ENCODE measurements at regions not wholly inside any gene's neighbourhood (a gene's known extent, or its start where the extent isn't known, plus 50 kb on each side); places are given as distances from the start of the nearest gene placed in this dataset.
"Not testable (repeated sequence)": the region's sequence is repeated elsewhere in the genome, so short reads cannot be mapped to it uniquely, and the experiment has no call there.

DNA sequence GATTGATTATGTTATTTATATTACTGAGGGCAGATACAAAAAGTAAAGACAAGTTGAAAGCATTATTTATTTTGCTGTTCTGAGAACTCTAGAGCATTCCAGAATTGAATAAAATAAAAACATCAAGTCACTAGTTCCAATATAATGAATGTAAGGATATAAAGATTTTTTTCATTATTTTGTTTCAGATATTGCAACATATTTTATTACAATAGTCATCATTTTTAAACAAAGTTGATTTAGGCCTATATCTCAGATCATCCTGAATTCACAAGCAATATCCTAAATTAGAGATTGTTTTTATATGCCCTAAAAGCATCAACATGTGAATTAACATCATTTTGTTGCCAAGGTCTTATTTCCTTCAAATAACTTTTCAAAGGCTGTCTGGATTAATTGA lies 535.6 kb upstream of the KCND2 start:
- H3K27me3 Mint-ChIP-seq (ENCODE audit: insufficient read depth, unreplicated experiment), result no peaks in the 10 kb centered on the region
- H3K36me3 Mint-ChIP-seq (ENCODE audit: insufficient read depth, unreplicated experiment), result no peaks in the 10 kb centered on the region
- no peaks in the 10 kb centered on the region for H3K9me3 Mint-ChIP-seq (ENCODE audit: unreplicated experiment)
- no peaks in the 10 kb centered on the region for H3K36me3 ChIP-seq (ENCODE audit: control insufficient read depth, insufficient read depth, low read length)
- H3K4me1 ChIP-seq, result no peaks in the 10 kb centered on the region
- no peak for DNase-seq
- intact Hi-C loops (cut with micrococcal nuclease; ENCODE audit: unreplicated experiment), result no loop called here
- TF ChIP-seq, protein P1, sequence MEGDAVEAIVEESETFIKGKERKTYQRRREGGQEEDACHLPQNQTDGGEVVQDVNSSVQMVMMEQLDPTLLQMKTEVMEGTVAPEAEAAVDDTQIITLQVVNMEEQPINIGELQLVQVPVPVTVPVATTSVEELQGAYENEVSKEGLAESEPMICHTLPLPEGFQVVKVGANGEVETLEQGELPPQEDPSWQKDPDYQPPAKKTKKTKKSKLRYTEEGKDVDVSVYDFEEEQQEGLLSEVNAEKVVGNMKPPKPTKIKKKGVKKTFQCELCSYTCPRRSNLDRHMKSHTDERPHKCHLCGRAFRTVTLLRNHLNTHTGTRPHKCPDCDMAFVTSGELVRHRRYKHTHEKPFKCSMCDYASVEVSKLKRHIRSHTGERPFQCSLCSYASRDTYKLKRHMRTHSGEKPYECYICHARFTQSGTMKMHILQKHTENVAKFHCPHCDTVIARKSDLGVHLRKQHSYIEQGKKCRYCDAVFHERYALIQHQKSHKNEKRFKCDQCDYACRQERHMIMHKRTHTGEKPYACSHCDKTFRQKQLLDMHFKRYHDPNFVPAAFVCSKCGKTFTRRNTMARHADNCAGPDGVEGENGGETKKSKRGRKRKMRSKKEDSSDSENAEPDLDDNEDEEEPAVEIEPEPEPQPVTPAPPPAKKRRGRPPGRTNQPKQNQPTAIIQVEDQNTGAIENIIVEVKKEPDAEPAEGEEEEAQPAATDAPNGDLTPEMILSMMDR (IDR thresholded peaks at IDR 0.05; ENCODE audit: insufficient read depth in 1 of 2, low read depth in 1 of 2, low read length in 1 of 2, severe bottlenecking in 1 of 2, unreplicated experiment in 1 of 2), result no peak
- ChIA-PET CTCF (no interaction called here), POLR2A (no interaction called here)
- H3K9me3 ChIP-seq, result no peaks in the 10 kb centered on the region
- no TSS peak for BruUV-seq (replicated peaks)
- H3K4me3 Mint-ChIP-seq (ENCODE audit: unreplicated experiment), result no peak overlapping the region
- no peak overlapping the region for H3K4me3 ChIP-seq (ENCODE audit: low read depth, low read length)
- no peaks in the 10 kb centered on the region for H3K4me1 Mint-ChIP-seq (ENCODE audit: low read depth, unreplicated experiment)
- H3K27me3 ChIP-seq (replicated peaks; ENCODE audit: control insufficient read depth, insufficient read depth, low read length), result no peaks in the 10 kb centered on the region
- H3K27ac Mint-ChIP-seq (ENCODE audit: unreplicated experiment), result no peak overlapping the region

DNA sequence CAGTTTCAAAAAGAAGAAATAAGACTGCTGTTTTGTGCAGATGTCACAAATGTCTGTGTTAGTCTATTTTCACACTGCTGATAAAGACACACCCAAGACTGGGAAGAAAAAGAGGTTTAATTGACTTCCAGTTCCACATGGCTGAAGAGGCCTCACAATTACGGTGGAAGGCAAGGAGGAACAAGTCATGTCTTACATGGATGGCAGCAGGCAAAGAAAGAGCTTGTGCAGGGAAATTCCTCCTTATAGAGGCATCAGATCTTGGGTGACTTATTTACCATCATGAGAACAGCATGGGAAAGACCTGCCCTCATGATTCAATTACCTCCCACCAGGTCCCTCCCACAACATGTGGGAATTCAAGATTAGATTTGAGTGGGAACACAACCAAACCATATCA lies 527.7 kb upstream of the KCND2 start:
- H3K27ac Mint-ChIP-seq (ENCODE audit: unreplicated experiment); CTCF ChIA-PET; H3K9me3 Mint-ChIP-seq (ENCODE audit: unreplicated experiment): not testable (repeated sequence)

DNA sequence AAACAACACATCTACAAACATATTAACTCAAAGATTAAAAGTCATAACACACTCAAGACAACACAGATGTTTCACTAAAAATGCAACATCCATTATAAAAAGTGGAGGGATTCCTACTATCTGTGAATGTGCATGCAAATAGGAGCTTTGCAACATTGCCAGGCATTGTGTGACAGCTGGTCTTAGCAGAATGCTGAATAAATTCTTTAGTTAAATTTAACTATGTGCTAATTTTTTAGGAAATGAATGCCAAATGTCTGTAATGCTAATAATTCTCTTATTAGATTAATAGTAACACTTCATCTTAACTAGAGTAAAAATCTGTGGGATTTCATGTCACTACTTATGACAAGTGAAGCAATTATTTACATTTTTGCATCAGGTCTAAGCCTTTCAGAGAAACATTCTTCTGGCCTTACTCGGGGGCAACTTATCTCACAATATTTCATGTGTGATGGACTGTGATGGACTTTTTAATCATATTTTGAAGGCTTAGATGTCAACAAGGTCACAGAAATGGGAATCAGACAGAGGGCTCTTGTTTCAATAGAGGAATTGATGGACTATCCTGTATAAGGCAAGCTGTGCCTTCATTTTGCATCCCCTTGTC lies 524.6 kb upstream of the KCND2 start:
- H3K27ac Mint-ChIP-seq (ENCODE audit: unreplicated experiment), result no peak overlapping the region
- no TSS peak for BruUV-seq (replicated peaks)
- no peak overlapping the region for H3K4me3 ChIP-seq (ENCODE audit: low read depth, low read length)
- intact Hi-C loops (cut with micrococcal nuclease; ENCODE audit: unreplicated experiment), result no loop called here
- H3K4me1 ChIP-seq, result no peaks in the 10 kb centered on the region
- no peaks in the 10 kb centered on the region for H3K9me3 Mint-ChIP-seq (ENCODE audit: unreplicated experiment)
- no peaks in the 10 kb centered on the region for H3K27me3 Mint-ChIP-seq (ENCODE audit: insufficient read depth, unreplicated experiment)
- H3K36me3 ChIP-seq (ENCODE audit: control insufficient read depth, insufficient read depth, low read length), result no peaks in the 10 kb centered on the region
- CTCF ChIA-PET, result no interaction called here
- no peaks in the 10 kb centered on the region for H3K9me3 ChIP-seq
- H3K36me3 Mint-ChIP-seq (ENCODE audit: insufficient read depth, unreplicated experiment), result no peaks in the 10 kb centered on the region
- no peaks in the 10 kb centered on the region for H3K27me3 ChIP-seq (replicated peaks; ENCODE audit: control insufficient read depth, insufficient read depth, low read length)
- no peaks in the 10 kb centered on the region for H3K4me1 Mint-ChIP-seq (ENCODE audit: low read depth, unreplicated experiment)
- no peak for DNase-seq
- no peak overlapping the region for H3K4me3 Mint-ChIP-seq (ENCODE audit: unreplicated experiment)
- TF ChIP-seq, protein P1 (IDR thresholded peaks at IDR 0.05; ENCODE audit: insufficient read depth in 1 of 2, low read depth in 1 of 2, low read length in 1 of 2, severe bottlenecking in 1 of 2, unreplicated experiment in 1 of 2), result no peak
- POLR2A ChIA-PET, result no interaction called here

More for the DNA sequence above, 527.7 kb upstream of the KCND2 start:
- intact Hi-C loops (cut with micrococcal nuclease; ENCODE audit: unreplicated experiment); BruUV-seq (replicated peaks); POLR2A ChIA-PET; H3K36me3 ChIP-seq (ENCODE audit: control insufficient read depth, insufficient read depth, low read length); H3K36me3 Mint-ChIP-seq (ENCODE audit: insufficient read depth, unreplicated experiment); H3K4me1 Mint-ChIP-seq (ENCODE audit: low read depth, unreplicated experiment); H3K27me3 ChIP-seq (replicated peaks; ENCODE audit: control insufficient read depth, insufficient read depth, low read length); H3K9me3 ChIP-seq; DNase-seq; H3K4me1 ChIP-seq; H3K4me3 Mint-ChIP-seq (ENCODE audit: unreplicated experiment); H3K4me3 ChIP-seq (ENCODE audit: low read depth, low read length); H3K27me3 Mint-ChIP-seq (ENCODE audit: insufficient read depth, unreplicated experiment): not testable (repeated sequence)

DNA sequence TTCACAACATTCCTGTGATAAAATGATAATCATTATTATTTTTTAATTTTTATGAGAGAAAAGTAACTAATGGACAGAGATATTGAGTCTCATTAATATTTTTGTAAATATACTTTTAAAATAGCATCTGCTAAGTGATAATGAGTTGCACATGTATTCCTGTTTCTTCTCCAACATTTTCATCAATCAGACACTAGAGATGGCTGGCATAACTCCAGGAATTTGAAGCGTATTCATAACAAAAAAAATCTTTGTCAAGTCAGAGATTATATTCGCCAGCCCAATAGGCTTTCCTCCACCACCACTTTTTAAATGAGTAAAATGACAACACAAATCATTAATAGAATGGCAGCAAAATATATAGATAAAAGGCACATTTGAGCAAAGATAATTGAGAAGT lies 524.0 kb upstream of the KCND2 start:
- no peaks in the 10 kb centered on the region for H3K36me3 ChIP-seq (ENCODE audit: control insufficient read depth, insufficient read depth, low read length)
- H3K9me3 ChIP-seq, result no peaks in the 10 kb centered on the region
- no peak for DNase-seq
- Mint-ChIP-seq H3K9me3 (ENCODE audit: unreplicated experiment) (no peaks in the 10 kb centered on the region), H3K4me3 (ENCODE audit: unreplicated experiment) (no peak overlapping the region), H3K27me3 (ENCODE audit: insufficient read depth, unreplicated experiment) (no peaks in the 10 kb centered on the region), H3K4me1 (ENCODE audit: low read depth, unreplicated experiment) (no peaks in the 10 kb centered on the region), H3K36me3 (ENCODE audit: insufficient read depth, unreplicated experiment) (no peaks in the 10 kb centered on the region), H3K27ac (ENCODE audit: unreplicated experiment) (no peak overlapping the region)
- no TSS peak for BruUV-seq (replicated peaks)
- TF ChIP-seq, protein P1 (IDR thresholded peaks at IDR 0.05; ENCODE audit: insufficient read depth in 1 of 2, low read depth in 1 of 2, low read length in 1 of 2, severe bottlenecking in 1 of 2, unreplicated experiment in 1 of 2), result no peak
- POLR2A ChIA-PET, result no interaction called here
- CTCF ChIA-PET, result no interaction called here
- no peaks in the 10 kb centered on the region for H3K4me1 ChIP-seq
- H3K27me3 ChIP-seq (replicated peaks; ENCODE audit: control insufficient read depth, insufficient read depth, low read length), result no peaks in the 10 kb centered on the region
- H3K4me3 ChIP-seq (ENCODE audit: low read depth, low read length), result no peak overlapping the region
- intact Hi-C loops (cut with micrococcal nuclease; ENCODE audit: unreplicated experiment), result no loop called here

All from Caco-2 (cell line).